Loucy (cell line): ENCODE measurements at regions not wholly inside any gene's neighbourhood (a gene's known extent, or its start where the extent isn't known, plus 50 kb on each side); places are given as distances from the start of the nearest gene placed in this dataset.

Experiments used
- CTCF ChIP-seq: fragments of 200-600 bp; sonication (generic); conservative IDR thresholded peaks from 2 replicates; pipeline ENCODE4 v1.5.1; 2014; ENCODE audit warnings: mild to moderate bottlenecking, antibody characterized with exemption, low read length
- EZH2phosphoT487 ChIP-seq: fragments of 200-600 bp; IDR thresholded peaks from 2 replicates; pipeline ENCODE4 v1.6.1; 2018; ENCODE audit warnings: antibody characterized with exemption, mild to moderate bottlenecking, moderate library complexity, borderline replicate concordance

- TF ChIP-seq CTCF (no peak), EZH2phosphoT487 (no peak)
Measured at GRCh38 chrX:140912606-140913005, 89.8 kb upstream of the SPANXB1 start.
